ENCODE measurements at regions not wholly inside any gene's neighbourhood (a gene's known extent, or its start where the extent isn't known, plus 50 kb on each side); places are given as distances from the start of the nearest gene placed in this dataset.
A peak's percentile ranks its signal among the peaks of the same experiment; 100 is the strongest.

- H3K4me3 ChIP-seq, result no peak overlapping the region
- no peak overlapping the region for H3K27ac ChIP-seq
- no peak for DNase-seq
- H3K27me3 ChIP-seq, result no peaks in the 10 kb centered on the region
- peaks cover 0 to 24% (median 11%) of the 10 kb centered on the region in 4 donors for H3K4me1 ChIP-seq
- TF ChIP-seq CTCF (IDR thresholded peaks at IDR 0.05) (no peak), POLR2AphosphoS5 (IDR thresholded peaks at IDR 0.05) (no peak), POLR2A (IDR thresholded peaks at IDR 0.05) (no peak), EP300 (IDR thresholded peaks at IDR 0.05) (no peak)
- WGBS, 5 donors, result 22 to 59% (median 39%) methylated on average over 4 of the region's 4 CpGs
- intact Hi-C loops (cut with DNase I; ENCODE audit: low total_unique reads), result no loop called here
- no peaks in the 10 kb centered on the region for H3K9me3 ChIP-seq
- no peaks in the 10 kb centered on the region for H3K36me3 ChIP-seq
Measured at GRCh38 chr14:23828001-23828400, 125.6 kb upstream of the DHRS4 start.

GRCh38 chr14:23828616-23829015 is 125.0 kb upstream of the DHRS4 start:
- WGBS, 5 donors, result 68 to 78% (median 74%) methylated on average over 1 of the region's 1 CpG
- Histone ChIP-seq H3K9me3 (no peaks in the 10 kb centered on the region), H3K4me3 (no peak overlapping the region), H3K4me1 (peaks cover 0 to 24% (median 11%) of the 10 kb centered on the region in 4 donors), H3K27me3 (no peaks in the 10 kb centered on the region), H3K27ac (no peak overlapping the region), H3K36me3 (no peaks in the 10 kb centered on the region)
- intact Hi-C loops (cut with DNase I; ENCODE audit: low total_unique reads), result no loop called here
- no peak for DNase-seq
- TF ChIP-seq POLR2A (IDR thresholded peaks at IDR 0.05) (no peak), CTCF (IDR thresholded peaks at IDR 0.05) (no peak), POLR2AphosphoS5 (IDR thresholded peaks at IDR 0.05) (no peak), EP300 (IDR thresholded peaks at IDR 0.05) (no peak)

GRCh38 chr14:23829736-23830471 is 123.7 kb upstream of the DHRS4 start:
- 16 to 42% (median 28%) methylated on average over 2 of the region's 2 CpGs for WGBS, 5 donors
- peak; percentile 28 to 42 for DNase-seq
- Histone ChIP-seq H3K36me3 (no peaks in the 10 kb centered on the region), H3K9me3 (no peaks in the 10 kb centered on the region), H3K27me3 (no peaks in the 10 kb centered on the region), H3K4me1 (peaks cover 0 to 24% (median 11%) of the 10 kb centered on the region in 4 donors), H3K4me3 (no peak overlapping the region), H3K27ac (no peak overlapping the region)
- intact Hi-C loops (cut with DNase I; ENCODE audit: low total_unique reads), result no loop called here
- TF ChIP-seq POLR2AphosphoS5 (IDR thresholded peaks at IDR 0.05) (peak in 1 of 3 donors; percentile 60), CTCF (IDR thresholded peaks at IDR 0.05) (no peak)

GRCh38 chr14:23831596-23831995 is 122.0 kb upstream of the DHRS4 start:
- Histone ChIP-seq H3K9me3 (no peaks in the 10 kb centered on the region), H3K4me3 (no peak overlapping the region), H3K36me3 (no peaks in the 10 kb centered on the region), H3K27ac (no peak overlapping the region), H3K4me1 (peaks cover 0 to 24% (median 11%) of the 10 kb centered on the region in 4 donors), H3K27me3 (no peaks in the 10 kb centered on the region)
- 57 to 77% (median 66%) methylated on average over 3 of the region's 3 CpGs for WGBS, 5 donors
- intact Hi-C loops (cut with DNase I; ENCODE audit: low total_unique reads), result no loop called here
- no peak for TF ChIP-seq POLR2AphosphoS5 (IDR thresholded peaks at IDR 0.05)
- DNase-seq, result peak in 1 of 2 donors; percentile 22

DNA sequence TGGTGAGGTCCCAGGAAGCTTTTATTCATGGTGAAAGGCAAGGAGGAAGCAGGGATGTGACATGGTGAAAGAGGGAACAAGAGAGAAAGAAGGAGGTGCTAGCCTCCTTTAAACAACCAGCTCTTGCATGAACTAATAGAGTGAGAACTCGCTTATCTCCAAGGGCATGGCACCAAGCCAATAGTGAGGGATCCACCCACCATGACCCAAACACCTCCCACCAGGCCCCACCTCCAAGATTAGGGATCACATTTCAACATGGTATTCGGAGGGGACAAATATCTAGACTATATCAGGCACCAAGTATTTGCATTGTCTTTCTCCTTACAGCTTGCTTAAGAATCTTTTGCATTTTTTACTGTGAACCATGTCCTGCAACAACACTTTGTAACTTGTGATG is 91.9 kb upstream of the DHRS4 start:
- 10 to 21% (median 16%) methylated on average over 2 of the region's 2 CpGs for WGBS, 5 donors
- peak; percentile 68 to 71 for DNase-seq
- Histone ChIP-seq H3K4me3 (no peak overlapping the region), H3K27me3 (no peaks in the 10 kb centered on the region), H3K9me3 (no peaks in the 10 kb centered on the region), H3K27ac (no peak overlapping the region), H3K4me1 (peaks cover 0 to 8% (median 3%) of the 10 kb centered on the region in 4 donors), H3K36me3 (no peaks in the 10 kb centered on the region)
- intact Hi-C loops (cut with DNase I; ENCODE audit: low total_unique reads), result no loop called here
- TF ChIP-seq EP300 (IDR thresholded peaks at IDR 0.05) (no peak), POLR2AphosphoS5 (IDR thresholded peaks at IDR 0.05) (peak in 1 of 3 donors; percentile 13)

Measured in stomach (tissue), 8 donors.